ENCODE measurements at regions not wholly inside any gene's neighbourhood (a gene's known extent, or its start where the extent isn't known, plus 50 kb on each side); places are given as distances from the start of the nearest gene placed in this dataset.
"Not testable (repeated sequence)": the region's sequence is repeated elsewhere in the genome, so short reads cannot be mapped to it uniquely, and the experiment has no call there.

- peak; percentile 49 for DNase-seq
Observed at GRCh38 chr20:43404878-43405277, 52.8 kb upstream of the SRSF6 start.

- DNase-seq = not testable (repeated sequence)
Observed at GRCh38 chr20:43400882-43401281, 56.8 kb upstream of the SRSF6 start.

- no peak for DNase-seq
Observed at GRCh38 chr20:43398676-43399324, 58.9 kb upstream of the SRSF6 start.

GRCh38 chr20:43397147-43397546, 60.5 kb upstream of the SRSF6 start:
- DNase-seq = no peak

GRCh38 chr20:43393052-43393451, 64.6 kb upstream of the SRSF6 start:
- DNase-seq = no peak

GRCh38 chr20:43392561-43392960, 65.1 kb upstream of the SRSF6 start:
- DNase-seq = no peak

- peak; percentile 5 for DNase-seq
Observed at GRCh38 chr20:43389839-43390626, 67.7 kb upstream of the SRSF6 start.

GRCh38 chr20:43389211-43389610, 68.5 kb upstream of the SRSF6 start:
- DNase-seq = no peak

GRCh38 chr20:43388268-43389002, 69.3 kb upstream of the SRSF6 start:
- no peak for DNase-seq

- no peak for DNase-seq
Observed at GRCh38 chr20:43387737-43388136, 70.0 kb upstream of the SRSF6 start.

GRCh38 chr20:43386878-43387277, 70.8 kb upstream of the SRSF6 start:
- DNase-seq = no peak

GRCh38 chr20:43385914-43386313, 71.8 kb upstream of the SRSF6 start:
- no peak for DNase-seq

- DNase-seq = no peak
Observed at GRCh38 chr20:43384101-43384940, 73.4 kb upstream of the SRSF6 start.

- peak; percentile 8 for DNase-seq
Observed at GRCh38 chr20:43383026-43383795, 74.5 kb upstream of the SRSF6 start.

GRCh38 chr20:43382135-43382534, 75.6 kb upstream of the SRSF6 start:
- not testable (repeated sequence) for DNase-seq

GRCh38 chr20:43381533-43381932, 76.2 kb upstream of the SRSF6 start:
- not testable (repeated sequence) for DNase-seq

- no peak for DNase-seq
Observed at GRCh38 chr20:43379239-43379917, 78.3 kb upstream of the SRSF6 start.

- no peak for DNase-seq
Observed at GRCh38 chr20:43376831-43377230, 80.9 kb upstream of the SRSF6 start.

GRCh38 chr20:43375591-43375990, 82.1 kb upstream of the SRSF6 start:
- DNase-seq = no peak

GRCh38 chr20:43372051-43372450, 85.6 kb upstream of the SRSF6 start:
- DNase-seq = no peak

- DNase-seq = no peak
Observed at GRCh38 chr20:43365691-43366090, 92.0 kb upstream of the SRSF6 start.

All from activated CD4-positive, alpha-beta T cell treated with anti-CD3 and anti-CD28 coated beads, Interleukin-10, Interleukin-2, amounts not matched to agents 100 ng/mL and 50 ng/mL, durations not matched to agents 16 hours and 8 hours (primary cell).